HL-60 (cell line): ENCODE measurements at regions not wholly inside any gene's neighbourhood (a gene's known extent, or its start where the extent isn't known, plus 50 kb on each side); places are given as distances from the start of the nearest gene placed in this dataset.

Source experiments
- CTCF ChIP-seq: IDR thresholded peaks from one replicate; pipeline ENCODE4 v1.5.1; 2011; ENCODE audit warnings: low read length, control low read depth, inconsistent platforms; ENCODE audit not compliant: insufficient read depth
- POLR2AphosphoS5 ChIP-seq: IDR thresholded peaks from 2 replicates; pipeline ENCODE4 v1.6.1; 2012; ENCODE audit warnings: low read depth
- REST ChIP-seq: IDR thresholded peaks from 2 replicates; pipeline ENCODE4 v1.6.1; 2012; ENCODE audit warnings: low read depth; ENCODE audit not compliant: insufficient replicate concordance
- SPI1 ChIP-seq: IDR thresholded peaks from 2 replicates; pipeline ENCODE4 v1.6.1; 2012; ENCODE audit warnings: low read depth, mild to moderate bottlenecking, borderline replicate concordance

GRCh38 chr7:106715730-106716129 is 54.8 kb upstream of the CCDC71L start:
- no peak for TF ChIP-seq SPI1
- TF ChIP-seq CTCF: no peak
- no peak for TF ChIP-seq POLR2AphosphoS5
- no peak for TF ChIP-seq REST
